ENCODE measurements at regions not wholly inside any gene's neighbourhood (a gene's known extent, or its start where the extent isn't known, plus 50 kb on each side); places are given as distances from the start of the nearest gene placed in this dataset.

- Histone ChIP-seq H2AFZ (ENCODE audit: low read depth, low read length) (no peak overlapping the region), H3K4me2 (ENCODE audit: low read length) (no peak overlapping the region), H3K9me3 (ENCODE audit: low read length) (no peaks in the 10 kb centered on the region), H3K36me3 (ENCODE audit: insufficient read depth, low read length) (no peaks in the 10 kb centered on the region), H3K4me3 (ENCODE audit: low read length) (no peak overlapping the region), H3K79me2 (replicated peaks; ENCODE audit: insufficient read depth, low read length) (no peaks in the 10 kb centered on the region), H4K20me1 (ENCODE audit: insufficient read depth) (no peaks in the 10 kb centered on the region), H3K27me3 (ENCODE audit: insufficient read depth, low read depth, low read length) (no peaks in the 10 kb centered on the region), H3K9ac (ENCODE audit: low read length) (no peak overlapping the region), H3K9me2 (ENCODE audit: insufficient read depth, low read length) (no peaks in the 10 kb centered on the region), H3K27ac (ENCODE audit: low read length) (no peak overlapping the region), H3F3A (ENCODE audit: insufficient read depth, low read length, poor library complexity, severe bottlenecking) (no peaks in the 10 kb centered on the region)
- no peak for TF ChIP-seq RAD21 (conservative IDR thresholded peaks at IDR 0.05)
- TF ChIP-seq TAF1 (IDR thresholded peaks at IDR 0.05; ENCODE audit: low read depth) = no peak
- no peak for TF ChIP-seq SMC3 (conservative IDR thresholded peaks at IDR 0.05; ENCODE audit: poor library complexity)
- no peak for TF ChIP-seq CTCF (IDR thresholded peaks at IDR 0.05; ENCODE audit: poor library complexity, severe bottlenecking)
- no peak for TF ChIP-seq EZH2 (IDR thresholded peaks at IDR 0.05; ENCODE audit: borderline replicate concordance, insufficient read depth, low read length, poor library complexity, severe bottlenecking)
- TF ChIP-seq POLR2AphosphoS5 (IDR thresholded peaks at IDR 0.05) = no peak
- TF ChIP-seq, protein P1, sequence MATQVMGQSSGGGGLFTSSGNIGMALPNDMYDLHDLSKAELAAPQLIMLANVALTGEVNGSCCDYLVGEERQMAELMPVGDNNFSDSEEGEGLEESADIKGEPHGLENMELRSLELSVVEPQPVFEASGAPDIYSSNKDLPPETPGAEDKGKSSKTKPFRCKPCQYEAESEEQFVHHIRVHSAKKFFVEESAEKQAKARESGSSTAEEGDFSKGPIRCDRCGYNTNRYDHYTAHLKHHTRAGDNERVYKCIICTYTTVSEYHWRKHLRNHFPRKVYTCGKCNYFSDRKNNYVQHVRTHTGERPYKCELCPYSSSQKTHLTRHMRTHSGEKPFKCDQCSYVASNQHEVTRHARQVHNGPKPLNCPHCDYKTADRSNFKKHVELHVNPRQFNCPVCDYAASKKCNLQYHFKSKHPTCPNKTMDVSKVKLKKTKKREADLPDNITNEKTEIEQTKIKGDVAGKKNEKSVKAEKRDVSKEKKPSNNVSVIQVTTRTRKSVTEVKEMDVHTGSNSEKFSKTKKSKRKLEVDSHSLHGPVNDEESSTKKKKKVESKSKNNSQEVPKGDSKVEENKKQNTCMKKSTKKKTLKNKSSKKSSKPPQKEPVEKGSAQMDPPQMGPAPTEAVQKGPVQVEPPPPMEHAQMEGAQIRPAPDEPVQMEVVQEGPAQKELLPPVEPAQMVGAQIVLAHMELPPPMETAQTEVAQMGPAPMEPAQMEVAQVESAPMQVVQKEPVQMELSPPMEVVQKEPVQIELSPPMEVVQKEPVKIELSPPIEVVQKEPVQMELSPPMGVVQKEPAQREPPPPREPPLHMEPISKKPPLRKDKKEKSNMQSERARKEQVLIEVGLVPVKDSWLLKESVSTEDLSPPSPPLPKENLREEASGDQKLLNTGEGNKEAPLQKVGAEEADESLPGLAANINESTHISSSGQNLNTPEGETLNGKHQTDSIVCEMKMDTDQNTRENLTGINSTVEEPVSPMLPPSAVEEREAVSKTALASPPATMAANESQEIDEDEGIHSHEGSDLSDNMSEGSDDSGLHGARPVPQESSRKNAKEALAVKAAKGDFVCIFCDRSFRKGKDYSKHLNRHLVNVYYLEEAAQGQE (IDR thresholded peaks at IDR 0.05; ENCODE audit: borderline replicate concordance) = no peak
Measured at GRCh38 chr18:10119528-10119927, 205.7 kb downstream of the VAPA start.

- no peaks in the 10 kb centered on the region for H4K20me1 ChIP-seq (ENCODE audit: insufficient read depth)
- TF ChIP-seq RAD21 (conservative IDR thresholded peaks at IDR 0.05) (no peak), TAF1 (IDR thresholded peaks at IDR 0.05; ENCODE audit: low read depth) (no peak)
- H2AFZ ChIP-seq (ENCODE audit: low read depth, low read length) = no peak overlapping the region
- no peaks in the 10 kb centered on the region for H3F3A ChIP-seq (ENCODE audit: insufficient read depth, low read length, poor library complexity, severe bottlenecking)
- H3K79me2 ChIP-seq (replicated peaks; ENCODE audit: insufficient read depth, low read length) = no peaks in the 10 kb centered on the region
- no peak overlapping the region for H3K4me3 ChIP-seq (ENCODE audit: low read length)
- H3K27ac ChIP-seq (ENCODE audit: low read length) = no peak overlapping the region
- H3K36me3 ChIP-seq (ENCODE audit: insufficient read depth, low read length) = no peaks in the 10 kb centered on the region
- no peak overlapping the region for H3K4me2 ChIP-seq (ENCODE audit: low read length)
- no peaks in the 10 kb centered on the region for H3K9me3 ChIP-seq (ENCODE audit: low read length)
- H3K9me2 ChIP-seq (ENCODE audit: insufficient read depth, low read length) = no peaks in the 10 kb centered on the region
- no peak overlapping the region for H3K9ac ChIP-seq (ENCODE audit: low read length)
- H3K27me3 ChIP-seq (ENCODE audit: insufficient read depth, low read depth, low read length) = no peaks in the 10 kb centered on the region
Measured at GRCh38 chr18:10119991-10120390, 206.2 kb downstream of the VAPA start.

DNA sequence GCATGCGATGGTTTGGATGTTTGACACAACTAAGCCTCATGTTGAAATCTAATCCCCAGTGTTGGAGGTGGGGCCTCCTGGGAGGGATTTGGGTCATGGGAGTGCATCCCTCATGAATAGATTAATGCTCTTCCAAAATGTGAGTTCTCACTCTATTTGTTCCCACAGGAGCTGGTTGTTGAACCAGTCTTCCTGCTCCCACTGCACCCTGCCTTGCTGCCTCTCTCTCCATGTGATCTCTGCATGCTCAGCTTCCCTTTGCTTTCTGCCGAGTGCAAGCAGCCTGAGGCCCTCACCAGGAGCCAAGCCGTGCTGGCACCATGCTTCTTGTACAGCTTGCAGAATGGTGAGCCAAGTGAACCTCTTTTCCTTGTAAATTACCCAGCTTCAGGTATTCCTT is 206.8 kb downstream of the VAPA start:
- TF ChIP-seq EP300 (conservative IDR thresholded peaks at IDR 0.05; ENCODE audit: poor library complexity, severe bottlenecking) (no peak), POLR2AphosphoS5 (IDR thresholded peaks at IDR 0.05) (no peak), TAF1 (IDR thresholded peaks at IDR 0.05; ENCODE audit: low read depth) (no peak), SMC3 (conservative IDR thresholded peaks at IDR 0.05; ENCODE audit: poor library complexity) (no peak), MXI1 (conservative IDR thresholded peaks at IDR 0.05; ENCODE audit: poor library complexity, severe bottlenecking) (no peak), RAD21 (conservative IDR thresholded peaks at IDR 0.05) (no peak), EZH2 (IDR thresholded peaks at IDR 0.05; ENCODE audit: borderline replicate concordance, insufficient read depth, low read length, poor library complexity, severe bottlenecking) (no peak), CTCF (IDR thresholded peaks at IDR 0.05; ENCODE audit: poor library complexity, severe bottlenecking) (no peak)
- TF ChIP-seq, protein P1 (IDR thresholded peaks at IDR 0.05; ENCODE audit: borderline replicate concordance) = no peak
- H4K20me1 ChIP-seq (ENCODE audit: insufficient read depth) = no peaks in the 10 kb centered on the region
- no peaks in the 10 kb centered on the region for H3K9me3 ChIP-seq (ENCODE audit: low read length)
- H3K4me2 ChIP-seq (ENCODE audit: low read length) = no peak overlapping the region
- no peaks in the 10 kb centered on the region for H3F3A ChIP-seq (ENCODE audit: insufficient read depth, low read length, poor library complexity, severe bottlenecking)
- no peaks in the 10 kb centered on the region for H3K79me2 ChIP-seq (replicated peaks; ENCODE audit: insufficient read depth, low read length)
- no peaks in the 10 kb centered on the region for H3K36me3 ChIP-seq (ENCODE audit: insufficient read depth, low read length)
- H3K27me3 ChIP-seq (ENCODE audit: insufficient read depth, low read depth, low read length) = no peaks in the 10 kb centered on the region
- H3K4me3 ChIP-seq (ENCODE audit: low read length) = no peak overlapping the region
- no peak overlapping the region for H2AFZ ChIP-seq (ENCODE audit: low read depth, low read length)
- H3K9ac ChIP-seq (ENCODE audit: low read length) = no peak overlapping the region
- no peaks in the 10 kb centered on the region for H3K9me2 ChIP-seq (ENCODE audit: insufficient read depth, low read length)
- H3K27ac ChIP-seq (ENCODE audit: low read length) = no peak overlapping the region
